Naive thymus-derived CD4-positive, alpha-beta T cell (primary cell): ENCODE measurements at regions not wholly inside any gene's neighbourhood (a gene's known extent, or its start where the extent isn't known, plus 50 kb on each side); places are given as distances from the start of the nearest gene placed in this dataset.

Source experiments
- ATAC-seq: fragments of 150-1000 bp; cut with Tn5 transposase; 2 replicates; pipeline ENCODE4 v1.10.0; 2021; ENCODE audit warnings: mild to moderate bottlenecking, moderate library complexity
- CTCF ChIA-PET: fragments of 350-600 bp; sonication (Branson Sonifier 250); formaldehyde crosslinking; loops from one replicate; lab custom pipeline; 2021; ENCODE audit warnings: antibody characterized with exemption; lab: Charles Lee
- POLR2A ChIA-PET: fragments of 350-600 bp; sonication (Branson Sonifier 250); formaldehyde crosslinking; loops from one replicate; lab custom pipeline; 2021; ENCODE audit warnings: antibody characterized with exemption, inconsistent platforms; lab: Charles Lee
- DNase-seq, 9 donors: peaks; one replicate each; pipeline versions ENCODE4 v3.0.0 to v3.0.0-alpha.2; 2020 to 2022; ENCODE audit warnings: mixed read lengths in 1 of 9
- H3K27ac ChIP-seq: one replicate; pipeline ENCODE4 v1.7.0; 2013; ENCODE audit warnings: mild to moderate bottlenecking, low read depth, low read length, moderate library complexity
- H3K27me3 ChIP-seq, 2 donors: one replicate each; pipeline ENCODE4 v1.7.0; 2013; ENCODE audit warnings: low read length in 2 of 2, mild to moderate bottlenecking in 2 of 2, moderate library complexity in 2 of 2; ENCODE audit not compliant: control insufficient read depth in 2 of 2, insufficient read depth in 2 of 2
- H3K36me3 ChIP-seq, 3 experiments: 1 replicate in 2 of 3; 2 replicates in 1 of 3; pipeline ENCODE4 v1.7.0; 2013; ENCODE audit warnings: low read length in 3 of 3, mild to moderate bottlenecking in 3 of 3, moderate library complexity in 1 of 3; ENCODE audit not compliant: insufficient read depth in 3 of 3, control insufficient read depth in 2 of 3
- H3K4me1 ChIP-seq, 2 donors: one replicate each; pipeline ENCODE4 v1.7.0; 2013; ENCODE audit warnings: low read length in 2 of 2, mild to moderate bottlenecking in 2 of 2, moderate library complexity in 1 of 2; ENCODE audit not compliant: control insufficient read depth in 2 of 2, insufficient read depth in 2 of 2
- H3K4me3 ChIP-seq: 2 replicates; pipeline ENCODE4 v1.7.0; 2013; ENCODE audit warnings: mild to moderate bottlenecking, low read length
- H3K9me3 ChIP-seq, 3 experiments: 1 replicate in 2 of 3; 2 replicates in 1 of 3; pipeline ENCODE4 v1.7.0; 2013; ENCODE audit warnings: low read length in 3 of 3; ENCODE audit not compliant: control insufficient read depth in 2 of 3
- H3K27ac Mint-ChIP-seq, 9 donors: one replicate each; pipeline ENCODE4 v1.8.0; 2020 to 2022; ENCODE audit warnings: mixed read lengths in 9 of 9, mild to moderate bottlenecking in 8 of 9, moderate library complexity in 5 of 9, inconsistent platforms in 2 of 9
- H3K27me3 Mint-ChIP-seq, 5 donors: one replicate each; pipeline ENCODE4 v1.8.0; 2021 to 2022; ENCODE audit warnings: mixed read lengths in 5 of 5, mild to moderate bottlenecking in 1 of 5
- H3K36me3 Mint-ChIP-seq, 5 donors: one replicate each; pipeline ENCODE4 v1.8.0; 2020 to 2022; ENCODE audit warnings: mixed read lengths in 5 of 5, mild to moderate bottlenecking in 3 of 5, inconsistent platforms in 1 of 5
- H3K4me1 Mint-ChIP-seq, 7 donors: one replicate each; pipeline ENCODE4 v1.8.0; 2020 to 2022; ENCODE audit warnings: mixed read lengths in 7 of 7, mild to moderate bottlenecking in 3 of 7, inconsistent platforms in 1 of 7
- H3K4me3 Mint-ChIP-seq, 10 donors: one replicate each; pipeline ENCODE4 v1.8.0; 2020 to 2022; ENCODE audit warnings: mild to moderate bottlenecking in 10 of 10, mixed read lengths in 10 of 10, moderate library complexity in 6 of 10, inconsistent platforms in 2 of 10
- H3K9me3 Mint-ChIP-seq, 11 donors: one replicate each; pipeline ENCODE4 v1.8.0; 2020 to 2022; ENCODE audit warnings: mixed read lengths in 11 of 11, mild to moderate bottlenecking in 4 of 11, inconsistent platforms in 1 of 11, moderate library complexity in 1 of 11
- intact Hi-C, 2 donors: fragments of 100-400 bp; cut with micrococcal nuclease; formaldehyde crosslinking; loops; one replicate each; pipeline ENCODE4 v1.15.1; 2023

- peaks cover 0 to 4% (median 0%) of the 10 kb centered on the region in 5 donors for H3K27me3 Mint-ChIP-seq
- H3K4me3 Mint-ChIP-seq, result no peak overlapping the region
- peaks cover 8 to 24% (median 15%) of the 10 kb centered on the region in 7 donors for H3K4me1 Mint-ChIP-seq
- ATAC-seq (no peak), DNase-seq (no peak)
- Histone ChIP-seq H3K27ac (no peak overlapping the region), H3K4me1 (no peaks in the 10 kb centered on the region), H3K27me3 (no peaks in the 10 kb centered on the region), H3K36me3 (no peaks in the 10 kb centered on the region), H3K4me3 (no peak overlapping the region), H3K9me3 (no peaks in the 10 kb centered on the region)
- CTCF ChIA-PET, result interaction anchor here (0.6 kb wide), 1 partner anchor 601 kb away, joined by 3 read pairs; no protein-coding TSS in a partner anchor
- H3K9me3 Mint-ChIP-seq, result no peaks in the 10 kb centered on the region
- POLR2A ChIA-PET, result no interaction called here
- intact Hi-C loops, result no loop called here
- H3K27ac Mint-ChIP-seq, result no peak overlapping the region
- peaks cover 0 to 5% (median 0%) of the 10 kb centered on the region in 5 donors for H3K36me3 Mint-ChIP-seq
Measured at GRCh38 chr2:217735899-217736298, 266.9 kb downstream of the TNS1 start.

DNA sequence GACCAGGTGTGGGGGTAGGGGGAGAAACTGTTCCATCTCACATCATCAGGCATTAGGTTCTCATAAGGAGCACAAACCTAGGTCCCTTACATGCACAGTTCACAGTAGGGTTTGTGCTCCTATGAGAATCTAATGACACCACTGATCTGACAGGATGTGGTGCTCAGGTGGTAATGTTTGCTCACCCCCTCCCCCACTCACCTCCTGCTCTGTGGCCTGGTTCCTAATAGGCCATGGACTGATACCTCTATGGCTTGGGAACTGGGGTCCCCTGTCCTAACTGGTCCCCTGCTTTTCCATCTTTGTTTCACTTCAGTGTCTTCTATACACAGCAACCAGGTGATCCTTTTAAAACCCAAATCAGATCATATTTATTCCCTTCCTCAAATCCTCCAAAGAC is 267.8 kb downstream of the TNS1 start:
- ChIA-PET POLR2A (no interaction called here), CTCF (no interaction called here)
- no peaks in the 10 kb centered on the region for H3K27me3 ChIP-seq
- peak in 2 of 9 donors; percentile 9 to 12 for DNase-seq
- H3K4me3 ChIP-seq, result no peak overlapping the region
- intact Hi-C loops, result no loop called here
- H3K9me3 ChIP-seq, result no peaks in the 10 kb centered on the region
- H3K4me1 ChIP-seq, result no peaks in the 10 kb centered on the region
- Mint-ChIP-seq H3K27ac (no peak overlapping the region), H3K36me3 (peaks cover 0 to 5% (median 0%) of the 10 kb centered on the region in 5 donors), H3K9me3 (no peaks in the 10 kb centered on the region), H3K4me3 (no peak overlapping the region), H3K4me1 (peaks cover 8 to 24% (median 15%) of the 10 kb centered on the region in 7 donors), H3K27me3 (peaks cover 0 to 4% (median 0%) of the 10 kb centered on the region in 5 donors)
- no peak for ATAC-seq
- H3K36me3 ChIP-seq, result no peaks in the 10 kb centered on the region
- no peak overlapping the region for H3K27ac ChIP-seq

DNA sequence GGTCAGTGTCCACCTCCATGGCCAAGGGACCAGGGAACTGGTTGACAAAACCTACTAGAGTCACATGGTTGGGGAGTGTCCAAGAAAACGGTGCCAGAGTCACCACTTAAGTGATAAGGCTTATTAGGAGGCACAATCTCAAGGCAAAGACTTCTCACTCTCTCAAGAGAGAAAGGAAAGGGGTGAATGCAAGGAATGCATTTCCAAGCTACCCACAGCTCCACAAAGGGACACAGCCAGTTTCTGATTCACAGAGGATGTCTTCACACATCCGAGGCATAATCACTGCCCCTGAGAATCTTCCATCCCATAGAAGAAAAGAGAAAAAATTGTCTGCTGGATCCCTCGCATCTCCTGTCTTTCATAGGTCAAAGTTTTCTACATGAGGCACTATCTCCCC is 269.3 kb downstream of the TNS1 start:
- peaks cover 0 to 5% (median 0%) of the 10 kb centered on the region in 5 donors for H3K36me3 Mint-ChIP-seq
- H3K27ac Mint-ChIP-seq, result no peak overlapping the region
- intact Hi-C loops, result no loop called here
- H3K4me1 Mint-ChIP-seq, result peaks cover 8 to 24% (median 15%) of the 10 kb centered on the region in 7 donors
- ChIA-PET CTCF (no interaction called here), POLR2A (no interaction called here)
- Histone ChIP-seq H3K4me1 (no peaks in the 10 kb centered on the region), H3K36me3 (no peaks in the 10 kb centered on the region), H3K4me3 (no peak overlapping the region), H3K9me3 (no peaks in the 10 kb centered on the region), H3K27me3 (no peaks in the 10 kb centered on the region), H3K27ac (no peak overlapping the region)
- no peaks in the 10 kb centered on the region for H3K9me3 Mint-ChIP-seq
- peaks cover 0 to 4% (median 0%) of the 10 kb centered on the region in 5 donors for H3K27me3 Mint-ChIP-seq
- DNase-seq, result no peak
- ATAC-seq, result no peak
- H3K4me3 Mint-ChIP-seq, result peak overlapping the region in 1 of 10 donors; percentile 5

DNA sequence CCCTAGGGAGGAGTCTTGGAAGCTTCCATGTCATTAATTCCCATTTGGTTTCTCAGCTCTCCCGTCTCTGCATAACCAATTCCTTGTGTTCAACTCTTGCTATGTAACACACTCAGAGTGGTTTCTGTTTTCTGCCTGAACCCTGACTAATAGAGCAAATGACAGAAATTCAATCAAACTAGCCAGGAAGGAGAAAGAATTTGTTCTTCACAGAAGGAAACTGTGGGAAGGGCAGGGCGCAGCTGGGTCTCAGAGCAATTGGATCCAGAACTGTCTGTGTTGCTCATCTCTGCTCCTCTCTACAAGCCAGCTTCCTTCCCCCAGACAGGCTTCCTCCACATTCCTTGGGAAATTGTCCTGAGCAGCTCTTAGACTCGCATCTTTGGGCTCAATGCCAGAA is 269.8 kb downstream of the TNS1 start:
- Mint-ChIP-seq H3K9me3 (no peaks in the 10 kb centered on the region), H3K27me3 (no peaks in the 10 kb centered on the region), H3K4me1 (peaks cover 8 to 24% (median 15%) of the 10 kb centered on the region in 7 donors), H3K4me3 (no peak overlapping the region), H3K27ac (no peak overlapping the region), H3K36me3 (peaks cover 0 to 5% (median 0%) of the 10 kb centered on the region in 5 donors)
- CTCF ChIA-PET, result no interaction called here
- H3K27me3 ChIP-seq, result no peaks in the 10 kb centered on the region
- POLR2A ChIA-PET, result no interaction called here
- no peaks in the 10 kb centered on the region for H3K4me1 ChIP-seq
- no peak overlapping the region for H3K27ac ChIP-seq
- DNase-seq (no peak), ATAC-seq (no peak)
- H3K4me3 ChIP-seq, result no peak overlapping the region
- H3K36me3 ChIP-seq, result no peaks in the 10 kb centered on the region
- intact Hi-C loops, result no loop called here
- no peaks in the 10 kb centered on the region for H3K9me3 ChIP-seq

- Mint-ChIP-seq H3K27me3 (no peaks in the 10 kb centered on the region), H3K4me3 (no peak overlapping the region), H3K27ac (no peak overlapping the region), H3K36me3 (peaks cover 0 to 5% (median 0%) of the 10 kb centered on the region in 5 donors), H3K4me1 (peaks cover 8 to 24% (median 15%) of the 10 kb centered on the region in 7 donors), H3K9me3 (no peaks in the 10 kb centered on the region)
- Histone ChIP-seq H3K27me3 (no peaks in the 10 kb centered on the region), H3K4me3 (no peak overlapping the region), H3K4me1 (no peaks in the 10 kb centered on the region), H3K36me3 (no peaks in the 10 kb centered on the region), H3K9me3 (no peaks in the 10 kb centered on the region), H3K27ac (no peak overlapping the region)
- ChIA-PET CTCF (no interaction called here), POLR2A (no interaction called here)
- ATAC-seq, result no peak
- intact Hi-C loops, result no loop called here
- no peak for DNase-seq
Measured at GRCh38 chr2:217731805-217732204, 271.0 kb downstream of the TNS1 start.

GRCh38 chr2:217729421-217730053 is 273.3 kb downstream of the TNS1 start:
- Mint-ChIP-seq H3K4me1 (peaks cover 0 to 11% (median 5%) of the 10 kb centered on the region in 7 donors), H3K27ac (no peak overlapping the region), H3K9me3 (peaks cover 0 to 2% (median 0%) of the 10 kb centered on the region in 11 donors), H3K27me3 (no peaks in the 10 kb centered on the region), H3K36me3 (peaks cover 0 to 4% (median 0%) of the 10 kb centered on the region in 5 donors), H3K4me3 (no peak overlapping the region)
- no peaks in the 10 kb centered on the region for H3K36me3 ChIP-seq
- no peaks in the 10 kb centered on the region for H3K4me1 ChIP-seq
- POLR2A ChIA-PET, result no interaction called here
- no peaks in the 10 kb centered on the region for H3K27me3 ChIP-seq
- no peak overlapping the region for H3K4me3 ChIP-seq
- intact Hi-C loops, result no loop called here
- H3K9me3 ChIP-seq, result no peaks in the 10 kb centered on the region
- no peak overlapping the region for H3K27ac ChIP-seq
- no peak for DNase-seq
- no peak for ATAC-seq
- CTCF ChIA-PET, result no interaction called here

GRCh38 chr2:217727801-217728200 is 275.0 kb downstream of the TNS1 start:
- intact Hi-C loops, result no loop called here
- H3K27ac ChIP-seq, result no peak overlapping the region
- peaks cover 0 to 2% (median 0%) of the 10 kb centered on the region in 11 donors for H3K9me3 Mint-ChIP-seq
- H3K4me1 Mint-ChIP-seq, result peaks cover 0 to 2% (median 0%) of the 10 kb centered on the region in 7 donors
- H3K27ac Mint-ChIP-seq, result no peak overlapping the region
- no peaks in the 10 kb centered on the region for H3K27me3 Mint-ChIP-seq
- peaks cover 0 to 4% (median 0%) of the 10 kb centered on the region in 5 donors for H3K36me3 Mint-ChIP-seq
- no peak overlapping the region for H3K4me3 ChIP-seq
- H3K9me3 ChIP-seq, result no peaks in the 10 kb centered on the region
- no peaks in the 10 kb centered on the region for H3K36me3 ChIP-seq
- no peaks in the 10 kb centered on the region for H3K4me1 ChIP-seq
- CTCF ChIA-PET, result interaction anchor here (1.5 kb wide), 1 partner anchor 21 kb away, joined by 11 read pairs; no protein-coding TSS in a partner anchor
- DNase-seq (no peak), ATAC-seq (no peak)
- H3K4me3 Mint-ChIP-seq, result no peak overlapping the region
- POLR2A ChIA-PET, result no interaction called here
- H3K27me3 ChIP-seq, result no peaks in the 10 kb centered on the region
